H9 (cell line): ENCODE measurements at regions not wholly inside any gene's neighbourhood (a gene's known extent, or its start where the extent isn't known, plus 50 kb on each side); places are given as distances from the start of the nearest gene placed in this dataset.

ENCODE experiments used
- DNase-seq: peaks from one replicate; pipeline ENCODE4 v3.0.0-alpha.2; 2017
- H2AFZ ChIP-seq: one replicate; pipeline ENCODE4 v1.6.1; 2013; ENCODE audit warnings: mild to moderate bottlenecking, low read length, control low read depth, moderate library complexity
- H2AK5ac ChIP-seq: 2 replicates; pipeline ENCODE4 v1.6.1; 2013; ENCODE audit warnings: low read length, control low read depth, mixed read lengths; ENCODE audit not compliant: insufficient read length
- H2BK120ac ChIP-seq: one replicate; pipeline ENCODE4 v1.6.1; 2013; ENCODE audit warnings: low read depth, mild to moderate bottlenecking, low read length, control low read depth, inconsistent platforms; ENCODE audit not compliant: poor library complexity, severe bottlenecking
- H2BK12ac ChIP-seq: 2 replicates; pipeline ENCODE4 v1.6.1; 2013; ENCODE audit warnings: low read length, control low read depth, mixed read lengths, low read depth; ENCODE audit not compliant: insufficient read length
- H2BK15ac ChIP-seq: 2 replicates; pipeline ENCODE4 v1.6.1; 2013; ENCODE audit warnings: low read depth, low read length, control low read depth
- H2BK20ac ChIP-seq: one replicate; pipeline ENCODE4 v1.6.1; 2013; ENCODE audit warnings: low read depth, mild to moderate bottlenecking, low read length, control low read depth, inconsistent platforms; ENCODE audit not compliant: poor library complexity, severe bottlenecking
- H2BK5ac ChIP-seq: 2 replicates; pipeline ENCODE4 v1.6.1; 2013; ENCODE audit warnings: low read length, control low read depth, mixed read lengths; ENCODE audit not compliant: insufficient read length
- H3K14ac ChIP-seq: 2 replicates; pipeline ENCODE4 v1.6.1; 2013; ENCODE audit warnings: low read length, control low read depth; ENCODE audit not compliant: insufficient read depth
- H3K18ac ChIP-seq: 2 replicates; pipeline ENCODE4 v1.6.1; 2013; ENCODE audit warnings: low read depth, mild to moderate bottlenecking, mixed read lengths, low read length, control low read depth; ENCODE audit not compliant: insufficient read length
- H3K23ac ChIP-seq: 2 replicates; pipeline ENCODE4 v1.6.1; 2013; ENCODE audit warnings: low read length, control low read depth, mixed read lengths, low read depth; ENCODE audit not compliant: insufficient read length
- H3K23me2 ChIP-seq: 2 replicates; pipeline ENCODE4 v1.6.1; 2013; ENCODE audit warnings: low read depth, mild to moderate bottlenecking, mixed read lengths, low read length, control low read depth; ENCODE audit not compliant: insufficient read length, poor library complexity, severe bottlenecking
- H3K27ac ChIP-seq: 2 replicates; pipeline ENCODE4 v1.5.1; 2013; ENCODE audit warnings: low read length, control low read depth, mixed read lengths, low read depth; ENCODE audit not compliant: insufficient read length
- H3K27me3 ChIP-seq: 2 replicates; pipeline ENCODE4 v1.6.1; 2013; ENCODE audit warnings: low read length, control low read depth, inconsistent platforms; ENCODE audit not compliant: insufficient read depth
- H3K4ac ChIP-seq: 2 replicates; pipeline ENCODE4 v1.6.1; 2013; ENCODE audit warnings: low read depth, mild to moderate bottlenecking, control low read depth, inconsistent platforms, low read length, moderate library complexity
- H3K4me1 ChIP-seq: 2 replicates; pipeline ENCODE4 v1.6.1; 2013; ENCODE audit warnings: low read length, control low read depth, inconsistent platforms; ENCODE audit not compliant: insufficient read depth
- H3K4me2 ChIP-seq: 2 replicates; pipeline ENCODE4 v1.6.1; 2013; ENCODE audit warnings: low read length, control low read depth, mixed read lengths; ENCODE audit not compliant: insufficient read length, insufficient read depth
- H3K56ac ChIP-seq: 2 replicates; pipeline ENCODE4 v1.6.1; 2013; ENCODE audit warnings: low read depth, mild to moderate bottlenecking, mixed read lengths, low read length, control low read depth; ENCODE audit not compliant: insufficient read length
- H3K79me1 ChIP-seq: 2 replicates; pipeline ENCODE4 v1.6.1; 2013; ENCODE audit warnings: low read depth, mild to moderate bottlenecking, moderate library complexity, low read length, control low read depth, inconsistent platforms; ENCODE audit not compliant: insufficient read depth, poor library complexity, severe bottlenecking
- H3K79me2 ChIP-seq: 2 replicates; pipeline ENCODE4 v1.6.1; 2013; ENCODE audit warnings: low read length, control low read depth, inconsistent platforms; ENCODE audit not compliant: insufficient read depth
- H3K9ac ChIP-seq: 2 replicates; pipeline ENCODE4 v1.6.1; 2013; ENCODE audit warnings: low read length, control low read depth, mixed read lengths; ENCODE audit not compliant: insufficient read length; ENCODE audit errors: extremely low read depth
- H3K9me3 ChIP-seq: one replicate; pipeline ENCODE4 v1.6.1; 2013; ENCODE audit warnings: low read depth, low read length, inconsistent platforms; ENCODE audit not compliant: control insufficient read depth
- H3T11ph ChIP-seq: one replicate; pipeline ENCODE4 v1.6.1; 2013; ENCODE audit warnings: mild to moderate bottlenecking, low read length, control low read depth, inconsistent platforms
- H4K20me1 ChIP-seq: one replicate; pipeline ENCODE4 v1.6.1; 2013; ENCODE audit not compliant: control insufficient read depth, insufficient read length, insufficient read depth
- H4K5ac ChIP-seq: 2 replicates; pipeline ENCODE4 v1.6.1; 2013; ENCODE audit warnings: low read depth, mild to moderate bottlenecking, mixed read lengths, low read length, control low read depth; ENCODE audit not compliant: insufficient read length
- H4K8ac ChIP-seq: replicated peaks from 2 replicates; pipeline ENCODE4 v1.6.1; 2013; ENCODE audit warnings: low read length, control low read depth, mixed read lengths, low read depth; ENCODE audit not compliant: insufficient read length
- H4K91ac ChIP-seq: 2 replicates; pipeline ENCODE4 v1.6.1; 2013; ENCODE audit warnings: low read depth, mild to moderate bottlenecking, moderate library complexity, mixed read lengths, low read length, control low read depth; ENCODE audit not compliant: insufficient read length
- H3K27ac Mint-ChIP-seq, 3 experiments: 2 replicates in 2 of 3; 3 replicates in 1 of 3; pipeline ENCODE4 v1.8.0; 2020 to 2021; ENCODE audit warnings: mixed read lengths in 3 of 3, mild to moderate bottlenecking in 1 of 3, moderate library complexity in 1 of 3
- H3K27me3 Mint-ChIP-seq: 2 replicates; pipeline ENCODE4 v1.8.0; 2021; ENCODE audit warnings: low read depth, mild to moderate bottlenecking, moderate library complexity, mixed read lengths
- H3K36me3 Mint-ChIP-seq, 3 experiments: 2 replicates in 2 of 3; 3 replicates in 1 of 3; pipeline ENCODE4 v1.8.0; 2020 to 2021; ENCODE audit warnings: low read depth in 3 of 3, mixed read lengths in 3 of 3; ENCODE audit not compliant: insufficient read depth in 1 of 3
- H3K4me1 Mint-ChIP-seq, 2 experiments: 2 replicates each; pipeline ENCODE4 v1.8.0; 2020; ENCODE audit warnings: mixed read lengths in 2 of 2
- H3K4me3 Mint-ChIP-seq, 2 experiments: 2 replicates in 1 of 2; 3 replicates in 1 of 2; pipeline ENCODE4 v1.8.0; 2020 to 2021; ENCODE audit warnings: mild to moderate bottlenecking in 2 of 2, mixed read lengths in 2 of 2, moderate library complexity in 1 of 2
- H3K9me3 Mint-ChIP-seq, 2 experiments: 2 replicates in 1 of 2; 3 replicates in 1 of 2; pipeline ENCODE4 v1.8.0; 2020; ENCODE audit warnings: mild to moderate bottlenecking in 2 of 2, mixed read lengths in 2 of 2, moderate library complexity in 1 of 2
- TF ChIP-seq, protein P1 (sequence below): fragments of 200-600 bp; sonication (generic); conservative IDR thresholded peaks from 3 replicates; pipeline ENCODE4 v1.8.0; 2021; ENCODE audit warnings: antibody characterized with exemption, mild to moderate bottlenecking

DNA sequence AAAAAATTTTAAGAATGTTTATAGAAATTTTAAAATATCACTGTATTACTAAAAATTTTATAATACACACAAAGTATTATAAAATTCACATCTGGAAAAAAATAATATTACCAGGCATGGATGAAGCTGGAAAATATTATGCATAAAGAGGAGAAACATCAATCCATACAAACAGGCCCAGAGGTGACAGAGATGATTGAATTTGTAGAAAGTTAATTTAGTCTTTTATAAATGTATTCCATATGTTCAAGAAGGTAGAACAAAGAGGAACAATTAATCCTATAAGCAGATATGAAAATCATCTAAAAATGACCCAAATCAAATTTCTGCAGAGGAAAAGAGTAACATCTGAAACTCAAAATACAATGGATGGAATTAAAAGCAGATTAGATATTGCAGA, 605.2 kb upstream of the CELF4 start:
- Histone ChIP-seq H2BK120ac (no peak overlapping the region), H3T11ph (no peak overlapping the region), H3K56ac (no peak overlapping the region), H3K79me1 (no peaks in the 10 kb centered on the region), H3K79me2 (no peaks in the 10 kb centered on the region), H3K23me2 (no peaks in the 10 kb centered on the region), H2BK12ac (no peak overlapping the region), H4K91ac (no peak overlapping the region), H3K23ac (no peak overlapping the region), H3K27me3 (no peaks in the 10 kb centered on the region), H3K18ac (no peak overlapping the region), H3K27ac (no peak overlapping the region), H2BK15ac (no peak overlapping the region), H3K9ac (no peak overlapping the region), H4K20me1 (no peaks in the 10 kb centered on the region), H4K5ac (no peak overlapping the region), H2AK5ac (no peak overlapping the region), H2BK20ac (no peak overlapping the region), H4K8ac (no peak overlapping the region), H2BK5ac (no peak overlapping the region), H3K9me3 (no peaks in the 10 kb centered on the region), H3K4me2 (no peak overlapping the region), H3K4ac (no peak overlapping the region), H2AFZ (no peak overlapping the region), H3K4me1 (peaks cover 3% of the 10 kb centered on the region; the same call in 1 of the 2 replicates), H3K14ac (no peak overlapping the region)
- Mint-ChIP-seq H3K4me1 (peaks cover 8 to 9% of the 10 kb centered on the region in 2 experiments), H3K27me3 (no peaks in the 10 kb centered on the region; the same call in 1 of the 2 replicates), H3K36me3 (no peaks in the 10 kb centered on the region), H3K9me3 (no peaks in the 10 kb centered on the region; a peak in 1 of 5 replicates), H3K27ac (no peak overlapping the region), H3K4me3 (no peak overlapping the region)
- TF ChIP-seq, protein P1, sequence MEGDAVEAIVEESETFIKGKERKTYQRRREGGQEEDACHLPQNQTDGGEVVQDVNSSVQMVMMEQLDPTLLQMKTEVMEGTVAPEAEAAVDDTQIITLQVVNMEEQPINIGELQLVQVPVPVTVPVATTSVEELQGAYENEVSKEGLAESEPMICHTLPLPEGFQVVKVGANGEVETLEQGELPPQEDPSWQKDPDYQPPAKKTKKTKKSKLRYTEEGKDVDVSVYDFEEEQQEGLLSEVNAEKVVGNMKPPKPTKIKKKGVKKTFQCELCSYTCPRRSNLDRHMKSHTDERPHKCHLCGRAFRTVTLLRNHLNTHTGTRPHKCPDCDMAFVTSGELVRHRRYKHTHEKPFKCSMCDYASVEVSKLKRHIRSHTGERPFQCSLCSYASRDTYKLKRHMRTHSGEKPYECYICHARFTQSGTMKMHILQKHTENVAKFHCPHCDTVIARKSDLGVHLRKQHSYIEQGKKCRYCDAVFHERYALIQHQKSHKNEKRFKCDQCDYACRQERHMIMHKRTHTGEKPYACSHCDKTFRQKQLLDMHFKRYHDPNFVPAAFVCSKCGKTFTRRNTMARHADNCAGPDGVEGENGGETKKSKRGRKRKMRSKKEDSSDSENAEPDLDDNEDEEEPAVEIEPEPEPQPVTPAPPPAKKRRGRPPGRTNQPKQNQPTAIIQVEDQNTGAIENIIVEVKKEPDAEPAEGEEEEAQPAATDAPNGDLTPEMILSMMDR: no peak
- DNase-seq: no peak
